ENCODE measurements at regions not wholly inside any gene's neighbourhood (a gene's known extent, or its start where the extent isn't known, plus 50 kb on each side); places are given as distances from the start of the nearest gene placed in this dataset.

- CTCF ChIA-PET (ENCODE audit: unreplicated experiment), result interaction anchor here (1.3 kb wide), 1 partner anchor 10 kb away, joined by 3 read pairs; no protein-coding TSS in a partner anchor
- POLR2A ChIA-PET, result no interaction called here
- no TSS peak for BruUV-seq (replicated peaks)
- Histone ChIP-seq H3K9me2 (ENCODE audit: insufficient read depth, low read length) (no peaks in the 10 kb centered on the region), H4K20me1 (ENCODE audit: insufficient read depth, low read length) (no peaks in the 10 kb centered on the region), H3K4me3 (ENCODE audit: low read depth, low read length, poor library complexity, severe bottlenecking) (no peak overlapping the region), H3K27ac (ENCODE audit: low read depth, low read length, poor library complexity, severe bottlenecking) (no peak overlapping the region), H2AFZ (ENCODE audit: low read length) (no peak overlapping the region), H3K4me2 (ENCODE audit: low read length) (no peak overlapping the region), H3K4me1 (ENCODE audit: insufficient read depth, low read length, poor library complexity, severe bottlenecking) (no peaks in the 10 kb centered on the region), H3K9me3 (ENCODE audit: low read length) (no peaks in the 10 kb centered on the region), H3K79me2 (ENCODE audit: insufficient read depth, low read depth, low read length) (no peaks in the 10 kb centered on the region), H3K36me3 (ENCODE audit: insufficient read depth, low read length) (no peaks in the 10 kb centered on the region)
- intact Hi-C loops (cut with micrococcal nuclease; ENCODE audit: unreplicated experiment), result no loop called here
- no peak for DNase-seq (ENCODE audit: low spot score)
- TF ChIP-seq CTCF (conservative IDR thresholded peaks at IDR 0.05; ENCODE audit: low read length) (no peak), EZH2phosphoT487 (IDR thresholded peaks at IDR 0.05; ENCODE audit: borderline replicate concordance, low read depth, low read length) (no peak)
These were observed 321.3 kb upstream of the JAG1 start for GRCh38 chr20:10994991-10995700.

DNA sequence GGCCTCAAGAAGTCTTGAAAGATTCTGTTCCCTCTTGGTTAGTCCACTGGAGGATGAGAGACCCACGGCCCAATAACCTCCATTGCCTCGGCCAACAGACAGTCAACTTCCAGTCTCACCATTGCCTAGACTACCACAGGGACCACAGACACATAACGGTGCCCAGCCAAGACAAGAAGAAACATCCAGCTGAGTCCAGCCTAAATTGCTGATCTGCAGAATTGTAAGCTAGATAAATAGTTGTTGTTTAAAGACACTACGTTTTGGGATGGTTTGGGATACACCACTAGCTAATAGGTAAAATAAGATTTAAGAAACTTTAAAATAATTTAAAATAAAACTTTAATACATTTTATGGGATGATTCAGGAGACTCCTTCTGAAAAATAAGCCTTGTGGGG lies 324.7 kb upstream of the JAG1 start:
- CTCF ChIA-PET (ENCODE audit: unreplicated experiment), result no interaction called here

More for the DNA sequence above, 324.7 kb upstream of the JAG1 start:
- TF ChIP-seq CTCF (conservative IDR thresholded peaks at IDR 0.05; ENCODE audit: low read length) (no peak), EZH2phosphoT487 (IDR thresholded peaks at IDR 0.05; ENCODE audit: borderline replicate concordance, low read depth, low read length) (no peak)
- H3K4me2 ChIP-seq (ENCODE audit: low read length), result no peak overlapping the region
- no peaks in the 10 kb centered on the region for H4K20me1 ChIP-seq (ENCODE audit: insufficient read depth, low read length)
- H2AFZ ChIP-seq (ENCODE audit: low read length), result no peak overlapping the region
- H3K27ac ChIP-seq (ENCODE audit: low read depth, low read length, poor library complexity, severe bottlenecking), result no peak overlapping the region
- POLR2A ChIA-PET, result interaction anchor here (0.8 kb wide), 1 partner anchor 98 kb away, joined by 3 read pairs; no protein-coding TSS in a partner anchor
- DNase-seq (ENCODE audit: low spot score), result no peak
- no peaks in the 10 kb centered on the region for H3K9me2 ChIP-seq (ENCODE audit: insufficient read depth, low read length)
- BruUV-seq (replicated peaks), result no TSS peak
- no peaks in the 10 kb centered on the region for H3K79me2 ChIP-seq (ENCODE audit: insufficient read depth, low read depth, low read length)
- H3K36me3 ChIP-seq (ENCODE audit: insufficient read depth, low read length), result no peaks in the 10 kb centered on the region
- H3K4me1 ChIP-seq (ENCODE audit: insufficient read depth, low read length, poor library complexity, severe bottlenecking), result no peaks in the 10 kb centered on the region
- no peaks in the 10 kb centered on the region for H3K9me3 ChIP-seq (ENCODE audit: low read length)
- H3K4me3 ChIP-seq (ENCODE audit: low read depth, low read length, poor library complexity, severe bottlenecking), result no peak overlapping the region
- intact Hi-C loops (cut with micrococcal nuclease; ENCODE audit: unreplicated experiment), result no loop called here
